Neural progenitor cell (in vitro differentiated cells): ENCODE measurements at regions not wholly inside any gene's neighbourhood (a gene's known extent, or its start where the extent isn't known, plus 50 kb on each side); places are given as distances from the start of the nearest gene placed in this dataset.

Experiments
- CTCF ChIP-seq: fragments of 200-600 bp; sonication (generic); IDR thresholded peaks from 2 replicates; pipeline ENCODE4 v1.5.1; 2017; ENCODE audit warnings: antibody characterized with exemption, mild to moderate bottlenecking
- EZH2phosphoT487 ChIP-seq: fragments of 200-600 bp; sonication (generic); IDR thresholded peaks from 2 replicates; pipeline ENCODE4 v1.6.1; 2017; ENCODE audit warnings: antibody characterized with exemption

- TF ChIP-seq CTCF (no peak), EZH2phosphoT487 (no peak)
These were observed 77.9 kb downstream of the DMRT2 start for GRCh38 chr9:1128046-1128445.
